HG02852 (cell line): ENCODE measurements at regions not wholly inside any gene's neighbourhood (a gene's known extent, or its start where the extent isn't known, plus 50 kb on each side); places are given as distances from the start of the nearest gene placed in this dataset.

ENCODE experiments used
- ATAC-seq: cut with Tn5 transposase; IDR thresholded peaks from one replicate; pipeline ENCODE4 v1.9.1; 2021; ENCODE audit warnings: mild to moderate bottlenecking, moderate library complexity; ENCODE audit not compliant: unreplicated experiment

GRCh38 chr14:62081012-62081612 is 318.9 kb downstream of the SNAPC1 start:
- ATAC-seq: peak; percentile 89

GRCh38 chr14:62081951-62082350 is 319.7 kb downstream of the SNAPC1 start:
- no peak for ATAC-seq

GRCh38 chr14:62082779-62083178 is 320.6 kb downstream of the SNAPC1 start:
- no peak for ATAC-seq

- no peak for ATAC-seq
Observed at GRCh38 chr14:62084020-62084419, 321.8 kb downstream of the SNAPC1 start.

- ATAC-seq: no peak
Observed at GRCh38 chr14:62087191-62087590, 325.0 kb downstream of the SNAPC1 start.

- no peak for ATAC-seq
Observed at GRCh38 chr14:62093736-62094135, 331.5 kb downstream of the SNAPC1 start.

- no peak for ATAC-seq
Observed at GRCh38 chr14:62097072-62097471, 334.9 kb downstream of the SNAPC1 start.

GRCh38 chr14:62097824-62098223 is 335.6 kb downstream of the SNAPC1 start:
- no peak for ATAC-seq

- ATAC-seq: no peak
Observed at GRCh38 chr14:62098357-62098756, 336.1 kb downstream of the SNAPC1 start.

GRCh38 chr14:62099091-62099490 is 336.9 kb downstream of the SNAPC1 start:
- ATAC-seq: no peak

GRCh38 chr14:62101189-62101588 is 339.0 kb downstream of the SNAPC1 start:
- no peak for ATAC-seq

GRCh38 chr14:62101673-62102348 is 339.6 kb downstream of the SNAPC1 start:
- ATAC-seq: no peak

- ATAC-seq: no peak
Observed at GRCh38 chr14:62102349-62102725, 340.1 kb downstream of the SNAPC1 start.

- ATAC-seq: no peak
Observed at GRCh38 chr14:62103464-62103863, 341.2 kb downstream of the SNAPC1 start.

- no peak for ATAC-seq
Observed at GRCh38 chr14:62110941-62111340, 348.7 kb downstream of the SNAPC1 start.

- ATAC-seq: peak; percentile 96
Observed at GRCh38 chr14:62117010-62117750, 355.0 kb downstream of the SNAPC1 start.

GRCh38 chr14:62117751-62118105 is 355.5 kb downstream of the SNAPC1 start:
- ATAC-seq: no peak

- no peak for ATAC-seq
Observed at GRCh38 chr14:62118461-62118860, 356.2 kb downstream of the SNAPC1 start.

- no peak for ATAC-seq
Observed at GRCh38 chr14:62118871-62119270, 356.7 kb downstream of the SNAPC1 start.

- ATAC-seq: peak; percentile 77
Observed at GRCh38 chr14:62123961-62124360, 361.7 kb downstream of the SNAPC1 start.

GRCh38 chr14:62125793-62126192 is 363.6 kb downstream of the SNAPC1 start:
- no peak for ATAC-seq

- ATAC-seq: peak; percentile 54
Observed at GRCh38 chr14:62126879-62127478, 364.8 kb downstream of the SNAPC1 start.
